ENCODE measurements at regions not wholly inside any gene's neighbourhood (a gene's known extent, or its start where the extent isn't known, plus 50 kb on each side); places are given as distances from the start of the nearest gene placed in this dataset.

DNA sequence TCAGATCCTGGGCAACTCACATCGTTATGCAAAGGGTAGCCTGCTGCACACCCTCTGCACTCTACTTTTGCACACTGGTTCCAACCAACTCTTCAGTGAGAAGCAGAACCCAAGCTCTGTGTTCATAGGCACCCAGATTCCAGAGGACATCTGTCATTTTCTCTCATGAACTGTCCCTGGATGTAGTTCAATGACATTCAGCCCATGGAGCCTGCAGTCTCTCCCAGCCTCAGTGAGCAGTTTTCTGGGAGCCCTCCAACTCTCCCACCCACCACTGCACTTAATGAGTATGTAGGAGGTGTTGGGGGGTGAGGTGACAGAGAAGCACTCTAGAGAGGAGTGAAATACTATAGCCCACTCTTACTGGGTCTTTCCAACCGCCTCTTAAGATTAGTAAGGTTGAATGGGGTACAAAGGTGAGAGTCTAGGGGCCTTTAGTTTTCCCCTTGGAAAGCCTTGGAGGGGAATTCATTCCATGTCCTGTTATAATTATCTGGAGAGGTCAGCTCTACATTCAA, 58.1 kb upstream of the APOBEC4 start:
- DNase-seq = no peak

DNA sequence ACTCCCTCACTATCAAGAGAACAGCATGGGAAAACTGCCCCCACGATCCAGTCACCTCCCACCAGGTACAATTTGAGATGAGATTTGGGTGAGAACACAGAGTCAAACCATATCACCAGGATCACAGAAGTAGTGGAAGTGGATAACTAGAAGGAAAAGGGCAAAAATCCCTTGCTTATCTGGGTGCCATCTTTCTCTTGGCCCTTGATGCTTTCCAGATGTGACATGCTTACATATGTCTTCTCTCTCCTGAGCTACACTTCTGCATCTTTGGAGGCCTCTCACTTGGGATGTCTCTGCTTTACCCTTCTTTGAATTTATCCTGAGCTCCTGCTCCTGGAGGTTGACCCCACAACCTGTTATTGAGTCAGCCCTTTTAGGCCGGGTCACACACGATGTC, 57.6 kb upstream of the APOBEC4 start:
- DNase-seq = no peak

DNA sequence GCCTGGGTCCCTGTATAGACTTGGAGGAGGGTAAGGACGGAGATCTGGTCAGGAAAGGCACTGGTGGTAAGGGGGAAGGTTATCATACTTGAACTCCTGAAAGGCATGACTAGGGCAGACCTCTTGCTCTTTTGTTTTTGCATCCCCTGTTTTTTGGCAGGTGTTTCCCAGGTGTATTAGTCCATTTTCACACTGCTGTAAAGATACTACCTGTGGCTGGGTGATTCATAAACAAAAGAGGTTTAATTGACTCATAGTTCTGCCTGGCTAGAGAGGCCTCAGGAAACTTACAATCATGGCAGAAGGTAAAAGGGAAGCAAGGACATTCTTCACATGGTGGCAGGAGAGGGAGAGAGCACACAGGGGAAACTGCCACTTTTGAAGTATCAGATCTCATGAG, 57.2 kb upstream of the APOBEC4 start:
- no peak for DNase-seq

DNA sequence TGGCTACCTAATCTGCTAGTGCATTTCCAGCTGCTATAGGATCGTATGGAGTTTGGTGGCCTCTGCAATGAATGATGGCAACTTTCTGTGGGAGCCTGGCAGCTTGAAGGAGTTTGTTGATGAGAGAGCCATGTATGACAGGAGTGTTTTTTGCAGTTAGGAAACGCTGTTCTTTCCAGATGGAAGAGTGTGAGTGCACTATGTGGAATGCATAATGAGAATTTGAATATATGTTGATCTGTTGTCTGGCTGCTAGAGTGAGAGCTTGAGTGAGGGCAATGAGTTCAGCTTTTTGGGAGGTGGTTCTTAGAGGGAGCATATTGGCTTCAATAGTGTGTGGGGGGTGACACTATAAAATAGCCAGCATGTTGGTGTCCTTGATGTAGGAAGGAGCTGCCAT, 51.0 kb upstream of the APOBEC4 start:
- DNase-seq = no peak

Measured in MV-4-11 (cell line).